ENCODE measurements at regions not wholly inside any gene's neighbourhood (a gene's known extent, or its start where the extent isn't known, plus 50 kb on each side); places are given as distances from the start of the nearest gene placed in this dataset.
A peak's percentile ranks its signal among the peaks of the same experiment; 100 is the strongest.

GRCh38 chr6:170483413-170483812 lies 69.7 kb downstream of the PSMB1 start:
- intact Hi-C loops (cut with micrococcal nuclease): no loop called here
- ATAC-seq (no peak), DNase-seq (no peak)

- DNase-seq: peak; percentile 50
- ATAC-seq: peak; percentile 85
- intact Hi-C loops (cut with micrococcal nuclease): no loop called here
Observed at GRCh38 chr6:170480050-170480692, 72.9 kb downstream of the PSMB1 start.

GRCh38 chr6:170476360-170476759 lies 76.7 kb downstream of the PSMB1 start:
- no peak for ATAC-seq
- intact Hi-C loops (cut with micrococcal nuclease): no loop called here
- DNase-seq: no peak

GRCh38 chr6:170475118-170475517 lies 78.0 kb downstream of the PSMB1 start:
- intact Hi-C loops (cut with micrococcal nuclease): no loop called here
- no peak for DNase-seq
- no peak for ATAC-seq

- DNase-seq (no peak), ATAC-seq (no peak)
- intact Hi-C loops (cut with micrococcal nuclease): no loop called here
Observed at GRCh38 chr6:170473801-170474200, 79.3 kb downstream of the PSMB1 start.

- peak; percentile 90 for ATAC-seq
- intact Hi-C loops (cut with micrococcal nuclease): no loop called here
Observed at GRCh38 chr6:170473301-170473717, 79.8 kb downstream of the PSMB1 start.

GRCh38 chr6:170471491-170471890 lies 81.6 kb downstream of the PSMB1 start:
- intact Hi-C loops (cut with micrococcal nuclease): no loop called here
- DNase-seq: no peak

More at GRCh38 chr6:170473301-170473717, 79.8 kb downstream of the PSMB1 start:
- peak; percentile 57 for DNase-seq

GRCh38 chr6:170470734-170471133 lies 82.4 kb downstream of the PSMB1 start:
- intact Hi-C loops (cut with micrococcal nuclease): no loop called here
- ATAC-seq: no peak
- no peak for DNase-seq

More at GRCh38 chr6:170471491-170471890, 81.6 kb downstream of the PSMB1 start:
- no peak for ATAC-seq

GRCh38 chr6:170464524-170464979 lies 88.6 kb downstream of the PSMB1 start:
- DNase-seq (no peak), ATAC-seq (no peak)
- intact Hi-C loops (cut with micrococcal nuclease): no loop called here

- intact Hi-C loops (cut with micrococcal nuclease): no loop called here
- ATAC-seq (no peak), DNase-seq (no peak)
Observed at GRCh38 chr6:170464080-170464479, 89.0 kb downstream of the PSMB1 start.

- peak; percentile 66 for ATAC-seq
- DNase-seq: no peak
- intact Hi-C loops (cut with micrococcal nuclease): no loop called here
Observed at GRCh38 chr6:170463101-170463721, 89.9 kb downstream of the PSMB1 start.

- peak; percentile 95 for ATAC-seq
- intact Hi-C loops (cut with micrococcal nuclease): no loop called here
- DNase-seq: peak; percentile 58
Observed at GRCh38 chr6:170462366-170463020, 90.6 kb downstream of the PSMB1 start.

- ATAC-seq (no peak), DNase-seq (no peak)
- intact Hi-C loops (cut with micrococcal nuclease): no loop called here
Observed at GRCh38 chr6:170461556-170462365, 91.3 kb downstream of the PSMB1 start.

GRCh38 chr6:170461111-170461510 lies 92.0 kb downstream of the PSMB1 start:
- DNase-seq (no peak), ATAC-seq (no peak)
- intact Hi-C loops (cut with micrococcal nuclease): no loop called here

- ATAC-seq: no peak
- intact Hi-C loops (cut with micrococcal nuclease): no loop called here
- DNase-seq: no peak
Observed at GRCh38 chr6:170460641-170461040, 92.5 kb downstream of the PSMB1 start.

GRCh38 chr6:170459451-170459850 lies 93.7 kb downstream of the PSMB1 start:
- no peak for DNase-seq
- ATAC-seq: no peak
- intact Hi-C loops (cut with micrococcal nuclease): no loop called here

- ATAC-seq (peak; percentile 53), DNase-seq (no peak)
- intact Hi-C loops (cut with micrococcal nuclease): no loop called here
Observed at GRCh38 chr6:170456886-170457698, 96.0 kb downstream of the PSMB1 start.
